D341Med (cell line): ENCODE measurements at regions not wholly inside any gene's neighbourhood (a gene's known extent, or its start where the extent isn't known, plus 50 kb on each side); places are given as distances from the start of the nearest gene placed in this dataset.
"Not testable (repeated sequence)": the region's sequence is repeated elsewhere in the genome, so short reads cannot be mapped to it uniquely, and the experiment has no call there.

Source experiments
- DNase-seq: peaks from one replicate; pipeline ENCODE4 v3.0.0; 2012; ENCODE audit warnings: low spot score

- DNase-seq, result no peak
These were observed 1328.7 kb downstream of the ADGRL3 start for GRCh38 chr4:62528874-62529273.

GRCh38 chr4:62526671-62527070, 1326.5 kb downstream of the ADGRL3 start:
- no peak for DNase-seq

- no peak for DNase-seq
These were observed 1323.1 kb downstream of the ADGRL3 start for GRCh38 chr4:62523256-62523655.

- no peak for DNase-seq
These were observed 1322.1 kb downstream of the ADGRL3 start for GRCh38 chr4:62522273-62522672.

- DNase-seq, result no peak
These were observed 1317.6 kb downstream of the ADGRL3 start for GRCh38 chr4:62517716-62518115.

GRCh38 chr4:62513306-62513705, 1313.2 kb downstream of the ADGRL3 start:
- DNase-seq, result no peak

GRCh38 chr4:62512271-62512670, 1312.1 kb downstream of the ADGRL3 start:
- DNase-seq, result no peak

GRCh38 chr4:62510228-62510627, 1310.1 kb downstream of the ADGRL3 start:
- no peak for DNase-seq

GRCh38 chr4:62500296-62500695, 1300.2 kb downstream of the ADGRL3 start:
- DNase-seq, result no peak

- no peak for DNase-seq
These were observed 1294.9 kb downstream of the ADGRL3 start for GRCh38 chr4:62495032-62495431.

- DNase-seq, result not testable (repeated sequence)
These were observed 1291.6 kb downstream of the ADGRL3 start for GRCh38 chr4:62491756-62492155.

GRCh38 chr4:62490635-62491034, 1290.5 kb downstream of the ADGRL3 start:
- DNase-seq, result no peak

GRCh38 chr4:62487016-62487415, 1286.9 kb downstream of the ADGRL3 start:
- no peak for DNase-seq

GRCh38 chr4:62484357-62484756, 1284.2 kb downstream of the ADGRL3 start:
- no peak for DNase-seq

- no peak for DNase-seq
These were observed 1282.2 kb downstream of the ADGRL3 start for GRCh38 chr4:62482355-62482754.

- DNase-seq, result no peak
These were observed 1275.5 kb downstream of the ADGRL3 start for GRCh38 chr4:62475596-62475995.

GRCh38 chr4:62474802-62475201, 1274.7 kb downstream of the ADGRL3 start:
- no peak for DNase-seq

- DNase-seq, result no peak
These were observed 1270.9 kb downstream of the ADGRL3 start for GRCh38 chr4:62471021-62471420.

- no peak for DNase-seq
These were observed 1270.4 kb downstream of the ADGRL3 start for GRCh38 chr4:62470421-62470983.

- no peak for DNase-seq
These were observed 1269.9 kb downstream of the ADGRL3 start for GRCh38 chr4:62470020-62470419.

GRCh38 chr4:62461961-62462360, 1261.8 kb downstream of the ADGRL3 start:
- no peak for DNase-seq

- no peak for DNase-seq
These were observed 1260.2 kb downstream of the ADGRL3 start for GRCh38 chr4:62460329-62460728.

- no peak for DNase-seq
These were observed 1257.2 kb downstream of the ADGRL3 start for GRCh38 chr4:62457356-62457755.

GRCh38 chr4:62455871-62456270, 1255.7 kb downstream of the ADGRL3 start:
- DNase-seq, result no peak

GRCh38 chr4:62454535-62454934, 1254.4 kb downstream of the ADGRL3 start:
- no peak for DNase-seq
